ENCODE measurements at regions not wholly inside any gene's neighbourhood (a gene's known extent, or its start where the extent isn't known, plus 50 kb on each side); places are given as distances from the start of the nearest gene placed in this dataset.

DNA sequence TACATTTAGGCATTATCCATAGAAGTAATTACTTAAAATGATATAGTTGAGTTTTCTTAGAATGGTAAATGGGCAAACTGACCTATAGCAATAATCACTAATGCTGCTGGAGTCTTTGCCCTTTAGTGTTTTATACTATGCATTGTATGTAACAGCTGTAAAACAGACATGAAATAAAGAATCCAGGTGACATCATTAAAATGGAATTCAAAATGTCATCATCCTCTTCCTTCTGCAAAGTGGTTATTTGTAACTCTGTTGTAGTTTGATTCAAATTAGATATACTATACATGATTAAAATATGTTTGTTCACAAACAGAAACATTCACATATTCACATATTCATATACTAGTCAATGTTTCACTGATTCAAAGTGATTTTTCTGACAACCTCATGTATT is 598.8 kb downstream of the SLC16A7 start:
- Histone ChIP-seq H3K27ac (no peak overlapping the region), H3K36me3 (no peaks in the 10 kb centered on the region), H3K4me3 (ENCODE audit: low read depth, low read length) (no peak overlapping the region), H3K27me3 (ENCODE audit: insufficient read depth, low read depth, severe bottlenecking) (no peaks in the 10 kb centered on the region), H3K9me3 (ENCODE audit: severe bottlenecking) (no peaks in the 10 kb centered on the region)
- no peak for DNase-seq
- TF ChIP-seq, protein P1, sequence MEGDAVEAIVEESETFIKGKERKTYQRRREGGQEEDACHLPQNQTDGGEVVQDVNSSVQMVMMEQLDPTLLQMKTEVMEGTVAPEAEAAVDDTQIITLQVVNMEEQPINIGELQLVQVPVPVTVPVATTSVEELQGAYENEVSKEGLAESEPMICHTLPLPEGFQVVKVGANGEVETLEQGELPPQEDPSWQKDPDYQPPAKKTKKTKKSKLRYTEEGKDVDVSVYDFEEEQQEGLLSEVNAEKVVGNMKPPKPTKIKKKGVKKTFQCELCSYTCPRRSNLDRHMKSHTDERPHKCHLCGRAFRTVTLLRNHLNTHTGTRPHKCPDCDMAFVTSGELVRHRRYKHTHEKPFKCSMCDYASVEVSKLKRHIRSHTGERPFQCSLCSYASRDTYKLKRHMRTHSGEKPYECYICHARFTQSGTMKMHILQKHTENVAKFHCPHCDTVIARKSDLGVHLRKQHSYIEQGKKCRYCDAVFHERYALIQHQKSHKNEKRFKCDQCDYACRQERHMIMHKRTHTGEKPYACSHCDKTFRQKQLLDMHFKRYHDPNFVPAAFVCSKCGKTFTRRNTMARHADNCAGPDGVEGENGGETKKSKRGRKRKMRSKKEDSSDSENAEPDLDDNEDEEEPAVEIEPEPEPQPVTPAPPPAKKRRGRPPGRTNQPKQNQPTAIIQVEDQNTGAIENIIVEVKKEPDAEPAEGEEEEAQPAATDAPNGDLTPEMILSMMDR (IDR thresholded peaks at IDR 0.05; ENCODE audit: low read depth, low read length), result no peak

DNA sequence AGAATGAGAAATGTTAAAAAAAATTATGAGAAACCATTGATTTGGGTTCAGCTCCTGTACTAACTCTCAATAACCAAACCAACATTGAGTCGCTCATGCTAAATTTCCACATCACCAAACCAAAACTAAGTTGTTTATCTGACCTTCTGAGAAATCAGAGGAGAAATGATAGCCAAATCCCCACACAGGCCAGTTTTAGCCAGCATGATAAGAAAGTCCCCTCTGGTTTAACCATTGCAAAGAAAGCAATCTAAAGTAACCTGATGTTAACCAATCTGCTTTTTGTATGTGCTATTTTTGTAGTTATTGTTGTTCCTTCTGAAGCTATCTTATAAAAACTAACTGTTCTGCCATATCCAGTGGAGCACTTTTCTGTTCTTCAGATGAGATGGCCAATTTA is 599.7 kb downstream of the SLC16A7 start:
- no peaks in the 10 kb centered on the region for H3K27me3 ChIP-seq (ENCODE audit: insufficient read depth, low read depth, severe bottlenecking)
- TF ChIP-seq, protein P1 (IDR thresholded peaks at IDR 0.05; ENCODE audit: low read depth, low read length), result no peak
- no peak for DNase-seq
- H3K4me3 ChIP-seq (ENCODE audit: low read depth, low read length), result no peak overlapping the region
- no peaks in the 10 kb centered on the region for H3K36me3 ChIP-seq
- H3K9me3 ChIP-seq (ENCODE audit: severe bottlenecking), result no peaks in the 10 kb centered on the region
- no peak overlapping the region for H3K27ac ChIP-seq

DNA sequence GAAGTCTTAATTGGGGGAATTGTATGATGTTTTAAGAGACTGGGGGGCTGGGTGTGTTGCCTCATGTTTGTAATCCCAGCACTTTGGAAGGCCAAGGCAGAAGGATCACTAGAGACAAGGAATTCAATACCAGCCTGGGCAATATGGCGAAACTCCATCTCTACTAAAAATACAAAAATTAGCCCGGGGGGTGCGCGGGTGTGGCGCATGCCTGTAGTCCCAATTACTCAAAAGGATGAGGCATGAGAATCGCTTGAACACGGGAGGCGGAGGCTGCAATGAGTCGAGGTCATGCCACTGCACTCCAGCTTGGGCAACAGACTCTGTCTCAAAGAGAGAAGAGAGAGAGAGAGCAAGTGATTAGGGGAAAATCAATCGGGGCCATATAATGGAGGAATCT is 600.5 kb downstream of the SLC16A7 start:
- H3K27ac ChIP-seq, result no peak overlapping the region
- H3K27me3 ChIP-seq (ENCODE audit: insufficient read depth, low read depth, severe bottlenecking), result no peaks in the 10 kb centered on the region
- TF ChIP-seq, protein P1 (IDR thresholded peaks at IDR 0.05; ENCODE audit: low read depth, low read length), result no peak
- no peak overlapping the region for H3K4me3 ChIP-seq (ENCODE audit: low read depth, low read length)
- no peaks in the 10 kb centered on the region for H3K9me3 ChIP-seq (ENCODE audit: severe bottlenecking)
- no peak for DNase-seq
- H3K36me3 ChIP-seq, result no peaks in the 10 kb centered on the region

DNA sequence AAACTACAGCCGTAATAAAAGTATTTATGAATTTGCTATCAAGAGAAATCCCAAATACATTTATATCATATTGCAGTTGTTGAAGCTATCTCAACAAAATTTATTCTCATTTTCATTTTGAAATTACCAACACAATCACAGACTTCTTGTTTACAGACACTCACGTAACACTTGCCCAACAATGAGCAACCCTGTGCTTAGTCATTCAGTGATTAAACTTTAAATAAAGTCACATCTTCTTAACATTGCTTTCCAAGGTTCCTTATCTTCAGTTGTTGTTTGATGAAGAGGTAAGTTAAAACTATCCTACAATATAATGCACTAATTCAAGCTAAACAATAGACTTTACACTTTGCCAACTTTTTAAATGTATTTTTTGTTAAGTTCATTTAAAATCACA is 601.8 kb downstream of the SLC16A7 start:
- TF ChIP-seq, protein P1 (IDR thresholded peaks at IDR 0.05; ENCODE audit: low read depth, low read length), result no peak
- no peaks in the 10 kb centered on the region for H3K36me3 ChIP-seq
- no peak overlapping the region for H3K27ac ChIP-seq
- H3K27me3 ChIP-seq (ENCODE audit: insufficient read depth, low read depth, severe bottlenecking), result no peaks in the 10 kb centered on the region
- no peak overlapping the region for H3K4me3 ChIP-seq (ENCODE audit: low read depth, low read length)
- no peak for DNase-seq
- no peaks in the 10 kb centered on the region for H3K9me3 ChIP-seq (ENCODE audit: severe bottlenecking)

DNA sequence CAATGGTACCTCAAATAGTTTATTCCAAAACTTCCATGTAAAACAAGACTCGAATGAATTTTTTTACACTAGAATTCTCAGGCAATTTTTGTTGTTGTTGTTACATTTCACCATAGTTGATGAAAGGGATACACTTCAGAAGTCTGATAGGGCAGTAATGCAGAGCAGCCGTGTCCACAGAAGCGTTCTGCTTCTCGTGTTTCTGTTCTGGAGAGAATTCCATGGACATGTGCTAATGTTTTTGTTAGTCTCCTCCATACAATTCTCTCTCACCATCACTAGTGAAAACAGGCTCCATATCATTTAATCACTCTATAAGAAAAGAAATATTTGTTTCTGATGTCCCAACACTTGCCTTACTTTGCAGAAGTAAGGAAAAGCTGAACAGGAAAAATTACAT is 606.1 kb downstream of the SLC16A7 start:
- no peak overlapping the region for H3K27ac ChIP-seq
- no peak for DNase-seq

DNA sequence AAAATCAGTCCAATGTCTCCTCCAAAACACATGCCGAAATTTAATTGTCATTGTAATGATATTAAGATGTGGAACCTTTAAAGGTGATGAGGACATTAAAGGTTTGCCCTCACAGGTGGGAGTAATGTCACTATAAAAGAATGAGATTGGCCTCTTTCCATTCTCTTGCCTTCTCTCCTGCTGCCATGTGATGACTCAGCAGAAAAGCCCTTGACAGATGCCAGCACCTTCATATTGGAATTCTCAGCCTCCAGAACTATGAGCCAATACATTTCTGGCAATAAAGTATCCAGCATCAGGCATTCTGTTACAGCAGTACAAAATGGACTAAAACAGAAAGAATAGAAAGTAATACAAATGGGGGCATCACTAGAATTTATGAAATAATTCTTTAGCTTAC is 609.7 kb downstream of the SLC16A7 start:
- H3K9me3 ChIP-seq (ENCODE audit: severe bottlenecking), result no peaks in the 10 kb centered on the region
- DNase-seq, result no peak
- no peak overlapping the region for H3K27ac ChIP-seq
- no peaks in the 10 kb centered on the region for H3K36me3 ChIP-seq
- TF ChIP-seq, protein P1 (IDR thresholded peaks at IDR 0.05; ENCODE audit: low read depth, low read length), result no peak
- H3K27me3 ChIP-seq (ENCODE audit: insufficient read depth, low read depth, severe bottlenecking), result no peaks in the 10 kb centered on the region
- H3K4me3 ChIP-seq (ENCODE audit: low read depth, low read length), result no peak overlapping the region

More for the DNA sequence above, 606.1 kb downstream of the SLC16A7 start:
- Histone ChIP-seq H3K4me3 (ENCODE audit: low read depth, low read length) (no peak overlapping the region), H3K36me3 (no peaks in the 10 kb centered on the region), H3K27me3 (ENCODE audit: insufficient read depth, low read depth, severe bottlenecking) (no peaks in the 10 kb centered on the region), H3K9me3 (ENCODE audit: severe bottlenecking) (no peaks in the 10 kb centered on the region)
- TF ChIP-seq, protein P1 (IDR thresholded peaks at IDR 0.05; ENCODE audit: low read depth, low read length), result no peak

Measured in WERI-Rb-1 (cell line).